NCI-H748 (cell line): ENCODE measurements at regions not wholly inside any gene's neighbourhood (a gene's known extent, or its start where the extent isn't known, plus 50 kb on each side); places are given as distances from the start of the nearest gene placed in this dataset.

Source experiments
- DNase-seq: peaks from one replicate; lab custom pipeline; 2025; ENCODE audit not compliant: unreplicated experiment; lab: John Stamatoyannopoulos, UW

DNA sequence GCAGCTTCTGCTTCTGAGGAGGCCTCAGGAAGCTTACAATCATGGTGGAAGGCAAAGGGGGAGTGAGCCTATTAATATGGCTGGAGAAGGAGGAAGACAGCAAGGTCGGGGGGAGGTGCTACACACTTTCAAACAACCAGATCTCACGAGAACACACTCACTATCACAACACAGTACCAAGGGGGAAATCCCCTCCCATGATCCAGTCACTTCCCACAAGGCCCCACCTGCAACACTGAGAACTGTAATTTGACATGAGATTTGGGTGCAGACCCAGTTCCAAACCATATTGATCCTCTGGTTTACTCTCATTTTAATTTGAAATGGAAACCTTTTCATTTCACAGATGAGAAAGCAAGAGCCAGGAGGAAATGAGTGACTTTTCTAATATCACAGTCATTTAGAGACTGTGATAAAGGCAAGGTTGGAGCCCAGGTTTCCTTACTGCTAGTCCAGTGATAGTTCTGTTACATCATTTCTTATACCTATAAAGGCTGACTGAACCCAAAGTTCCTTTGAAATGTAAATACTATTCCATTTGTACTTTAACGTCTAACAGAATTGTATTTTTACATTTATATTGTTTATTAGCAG is 105.8 kb upstream of the GAP43 start:
- DNase-seq, result no peak

DNA sequence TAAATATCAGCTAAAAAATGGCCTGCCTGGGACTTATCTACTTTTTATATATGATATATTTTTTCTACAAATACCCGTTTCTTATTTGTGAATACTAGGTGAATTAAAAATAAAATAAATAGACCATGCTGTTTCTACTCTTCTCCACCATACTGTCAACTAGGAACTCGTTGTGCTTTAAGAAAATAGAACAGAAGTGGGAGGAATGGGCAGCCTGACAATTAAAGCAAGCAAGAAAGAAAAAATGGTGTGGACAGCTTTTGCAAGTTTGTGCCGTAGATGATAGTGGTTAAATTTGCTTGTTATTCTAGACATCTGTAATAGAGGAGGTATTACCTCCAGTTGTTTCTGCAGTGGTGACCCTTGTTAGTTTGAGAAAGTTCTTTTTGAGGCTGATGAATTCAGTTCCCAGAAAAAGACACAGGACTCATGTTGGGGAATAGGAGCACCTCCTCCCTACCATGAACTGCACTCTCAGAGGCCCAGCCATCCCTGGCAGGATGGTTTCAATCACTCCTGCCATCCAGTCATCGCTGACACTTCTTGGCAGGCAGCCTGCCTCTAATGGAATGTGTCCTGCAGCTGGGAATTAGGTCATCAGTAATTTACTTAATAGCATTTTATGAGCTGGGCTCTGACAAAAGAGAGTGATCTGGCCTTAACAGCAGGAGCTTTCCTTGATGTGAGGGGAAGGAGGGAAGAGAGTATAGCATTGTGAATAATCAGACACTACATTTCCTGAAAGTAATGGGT is 105.0 kb upstream of the GAP43 start:
- DNase-seq, result peak; percentile 68

DNA sequence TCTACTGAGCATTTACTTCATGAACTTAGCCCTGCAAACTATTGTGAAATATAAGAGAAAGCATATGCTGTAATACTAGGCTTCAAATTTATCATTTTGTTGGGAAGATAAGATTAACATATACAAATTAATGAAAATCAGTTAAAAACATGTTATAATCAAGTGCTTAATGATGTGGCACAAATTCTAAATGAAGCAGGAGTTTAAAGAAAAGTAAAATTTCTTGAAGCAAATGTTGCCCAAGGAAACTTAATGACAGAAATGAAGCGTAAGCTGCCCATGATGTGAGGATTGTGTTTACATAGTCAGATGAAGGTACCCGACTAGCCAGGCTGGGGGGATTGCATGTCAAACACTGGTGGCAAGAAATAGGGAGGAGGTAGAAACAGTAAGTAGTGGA is 103.1 kb upstream of the GAP43 start:
- DNase-seq, result no peak

GRCh38 chr3:115520651-115521245 is 102.6 kb upstream of the GAP43 start:
- DNase-seq, result no peak

DNA sequence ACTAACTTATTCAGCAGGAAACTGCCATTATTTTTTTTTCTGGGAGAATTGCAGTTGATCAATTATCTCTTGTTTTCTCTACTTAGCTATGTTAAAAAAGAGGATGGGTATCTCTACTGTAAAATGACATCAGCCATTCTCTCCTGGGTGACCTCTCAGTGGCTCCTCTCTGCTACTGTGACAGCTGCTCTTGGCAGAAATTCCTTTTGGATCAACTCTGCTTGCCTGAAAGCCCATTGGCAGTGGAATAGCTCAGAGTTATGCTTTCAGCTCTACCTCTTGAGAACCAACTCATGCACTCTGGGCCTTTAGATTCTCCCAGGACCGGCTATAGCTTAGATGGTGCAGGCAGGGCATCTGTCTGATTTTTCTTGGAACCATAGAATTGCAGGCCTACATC is 99.9 kb upstream of the GAP43 start:
- no peak for DNase-seq

DNA sequence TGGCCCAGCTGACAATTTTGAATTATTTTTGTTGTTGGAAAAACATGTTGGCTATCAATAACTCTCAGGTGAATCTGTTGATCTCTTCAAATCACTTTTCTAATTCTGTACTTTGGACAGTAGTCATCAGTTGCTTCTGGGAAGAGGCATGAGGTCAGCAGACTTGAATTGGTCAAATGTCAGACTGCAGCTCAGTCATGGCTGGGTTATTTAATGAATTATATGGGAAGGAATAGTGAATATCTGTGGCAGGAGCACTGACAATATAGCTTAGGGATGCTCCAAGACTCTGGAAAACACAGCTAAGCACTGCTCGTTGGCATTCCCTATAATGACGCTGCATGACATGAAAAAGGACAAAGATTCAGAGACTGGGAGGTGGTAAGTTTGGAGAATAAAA is 98.8 kb upstream of the GAP43 start:
- DNase-seq, result no peak

GRCh38 chr3:115525731-115526130 is 97.6 kb upstream of the GAP43 start:
- no peak for DNase-seq

GRCh38 chr3:115533218-115533617 is 90.1 kb upstream of the GAP43 start:
- no peak for DNase-seq

GRCh38 chr3:115536171-115536570 is 87.1 kb upstream of the GAP43 start:
- no peak for DNase-seq

- DNase-seq, result no peak
Observed at GRCh38 chr3:115537669-115538068, 85.6 kb upstream of the GAP43 start.

- DNase-seq, result no peak
Observed at GRCh38 chr3:115547207-115547606, 76.1 kb upstream of the GAP43 start.

DNA sequence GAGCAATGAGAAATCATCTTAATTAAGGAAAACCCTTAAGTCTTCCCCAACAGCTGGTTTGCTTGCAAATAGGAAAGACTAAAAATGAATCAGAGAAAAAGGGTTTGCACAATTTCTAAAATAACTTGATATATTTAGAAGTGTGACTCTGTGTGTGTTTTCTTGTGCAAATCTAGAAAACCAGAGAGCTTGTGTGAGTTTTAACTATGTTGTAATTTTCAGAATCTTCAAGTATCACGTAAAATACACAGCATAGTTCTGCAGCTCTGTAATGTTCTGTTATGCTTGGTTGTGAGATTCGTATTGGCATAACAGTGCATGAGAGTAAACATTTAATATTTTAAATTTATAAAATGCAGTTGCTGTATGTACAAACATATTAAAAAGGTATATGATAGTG is 74.7 kb upstream of the GAP43 start:
- no peak for DNase-seq

DNA sequence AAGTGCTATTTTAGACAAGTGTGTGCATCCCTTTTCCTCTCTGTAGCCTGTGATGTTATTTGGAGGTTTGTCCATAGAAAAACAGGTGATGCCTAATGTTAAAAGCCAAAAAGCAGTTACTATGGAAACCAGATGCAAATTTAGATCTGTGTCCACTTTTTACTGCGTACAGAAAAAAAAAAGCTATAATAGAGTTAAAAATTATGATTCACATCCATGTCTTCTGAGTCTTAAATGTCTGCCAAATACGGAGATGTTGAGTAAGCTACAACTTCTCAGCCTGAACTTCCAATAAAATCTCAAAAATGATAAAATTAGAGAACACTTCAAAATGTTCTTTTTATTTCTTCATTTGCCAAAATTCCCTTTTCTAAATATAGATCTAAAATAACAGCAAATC is 74.2 kb upstream of the GAP43 start:
- DNase-seq, result no peak

DNA sequence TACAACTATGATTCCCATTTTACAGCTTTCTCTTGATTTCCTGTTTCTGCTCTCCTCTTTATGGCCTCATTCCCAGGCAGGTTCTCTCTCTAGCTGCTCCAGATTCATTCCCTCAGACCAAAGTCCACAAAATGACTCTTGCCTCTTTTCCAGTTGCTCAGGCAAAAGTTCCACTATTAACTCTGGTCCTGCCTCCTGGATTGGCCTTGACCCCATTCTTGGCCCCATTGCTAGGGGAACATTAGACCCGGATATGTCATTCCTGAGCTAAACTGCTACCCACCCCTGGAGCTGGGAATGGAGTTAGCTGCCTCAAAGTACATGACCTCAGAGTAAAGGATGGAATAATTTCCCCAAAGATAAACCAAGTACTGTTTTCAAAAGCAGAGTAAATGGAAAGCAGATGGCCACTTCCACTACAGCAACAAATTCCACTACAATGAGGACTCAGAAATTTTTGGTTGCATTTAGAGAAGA is 73.0 kb upstream of the GAP43 start:
- DNase-seq, result no peak

GRCh38 chr3:115551016-115551415 is 72.3 kb upstream of the GAP43 start:
- DNase-seq, result peak; percentile 17

DNA sequence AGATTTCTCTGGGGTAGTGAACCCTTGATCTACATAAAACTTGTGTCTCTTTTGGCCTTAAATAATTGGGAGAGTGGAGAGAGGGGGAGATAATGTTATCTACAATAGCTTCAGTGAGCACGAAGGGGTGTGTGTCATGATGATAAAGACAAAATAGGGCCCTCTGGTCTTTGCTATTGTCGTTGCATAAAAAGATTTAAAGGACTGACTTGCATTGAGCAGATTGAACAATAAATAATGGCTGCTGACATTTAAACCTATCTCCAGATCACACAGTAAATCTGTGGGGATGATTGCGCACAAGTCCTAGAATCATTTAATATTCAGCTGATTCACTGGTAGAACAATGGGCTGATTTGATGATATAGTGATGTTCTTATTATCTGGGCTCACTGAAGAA is 71.3 kb upstream of the GAP43 start:
- DNase-seq, result no peak

GRCh38 chr3:115553796-115554486 is 69.4 kb upstream of the GAP43 start:
- DNase-seq, result no peak

DNA sequence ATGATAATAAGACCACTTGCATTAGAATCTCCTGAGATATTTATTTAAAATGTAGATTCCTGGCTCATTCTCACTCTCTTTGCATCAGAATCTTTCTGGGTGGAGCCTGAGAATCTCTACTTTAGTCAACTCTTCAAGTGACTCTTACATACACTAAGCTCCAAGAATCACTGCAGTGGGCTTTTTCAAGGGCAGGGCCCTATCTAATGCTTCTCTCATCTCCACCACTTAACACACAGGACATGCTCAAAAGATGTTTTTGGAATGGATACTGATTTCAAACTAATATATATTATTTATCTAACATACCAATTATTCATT is 68.9 kb upstream of the GAP43 start:
- no peak for DNase-seq

DNA sequence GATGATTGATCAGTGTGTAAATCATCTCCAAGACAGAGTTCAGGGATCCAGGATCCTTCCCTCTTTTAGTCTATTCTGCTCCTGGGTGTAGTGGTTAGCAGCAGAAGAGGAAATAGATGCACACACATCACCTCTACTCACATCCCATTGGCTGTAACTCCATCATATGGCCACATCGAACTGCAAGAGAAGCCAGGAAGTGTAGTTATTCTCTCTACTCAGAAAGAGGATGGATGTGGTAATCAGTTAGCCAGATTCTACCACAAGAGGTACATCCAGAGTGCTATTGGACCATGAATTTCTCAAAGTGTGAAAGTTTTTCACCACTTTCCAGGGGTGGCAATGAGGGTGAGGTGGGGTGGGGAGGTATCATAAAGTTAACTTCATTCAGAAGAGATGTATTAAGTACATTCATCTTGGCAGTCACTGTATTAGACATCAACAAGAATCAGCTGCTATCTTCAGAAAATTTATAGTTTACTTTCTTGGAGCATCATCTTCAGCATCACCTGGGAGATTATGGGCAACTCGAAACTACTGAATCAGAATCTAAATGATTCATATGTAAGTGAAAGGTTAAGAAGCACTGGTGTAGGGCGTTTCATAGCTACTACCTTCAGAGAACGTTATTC is 60.6 kb upstream of the GAP43 start:
- no peak for DNase-seq

DNA sequence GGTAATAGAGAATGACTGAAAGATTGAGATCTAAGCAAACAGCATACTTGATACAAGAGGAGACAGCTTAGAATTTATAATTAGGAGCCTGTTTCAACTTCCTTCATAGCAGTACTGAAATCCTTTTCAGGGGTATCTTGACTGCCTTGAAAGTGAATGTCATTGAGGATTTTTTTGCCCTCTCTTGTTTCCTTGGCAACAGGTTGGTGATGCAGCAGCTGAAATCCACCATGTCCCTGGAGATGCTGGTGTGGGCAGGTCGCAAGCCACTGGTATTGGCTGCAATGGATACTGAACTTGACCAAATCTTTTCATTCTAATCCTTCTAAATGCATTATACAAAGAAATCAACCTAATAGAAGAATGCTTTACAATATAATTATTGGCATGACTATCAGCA is 59.3 kb upstream of the GAP43 start:
- no peak for DNase-seq

- DNase-seq, result no peak
Observed at GRCh38 chr3:115571413-115571812, 51.9 kb upstream of the GAP43 start.
